ENCODE measurements at regions not wholly inside any gene's neighbourhood (a gene's known extent, or its start where the extent isn't known, plus 50 kb on each side); places are given as distances from the start of the nearest gene placed in this dataset.

DNA sequence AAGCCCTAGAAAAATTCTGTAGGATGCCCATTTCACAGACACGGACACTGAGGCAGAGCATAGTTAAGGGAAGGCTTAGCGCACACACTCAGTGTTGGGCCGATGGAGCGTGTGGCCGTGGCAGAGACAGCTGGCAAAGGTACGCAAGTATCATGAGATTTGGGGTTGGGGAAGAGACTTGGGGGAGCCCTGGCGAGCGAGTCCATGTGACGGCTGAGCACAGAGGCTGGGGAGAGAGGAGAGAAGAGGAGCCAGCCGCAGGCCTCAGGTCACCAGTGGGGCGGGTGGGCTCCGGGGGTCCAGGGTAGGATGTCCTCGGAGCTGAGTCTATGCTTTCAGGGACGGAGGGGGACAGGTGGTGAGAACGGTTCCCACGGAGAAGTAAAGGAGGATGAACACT, 311.3 kb downstream of the CTTN start:
- POLR2A ChIA-PET = no interaction called here
- no peak for FAIRE-seq
- Histone ChIP-seq H3K79me2 (ENCODE audit: control insufficient read depth, insufficient read depth, low read length) (no peaks in the 10 kb centered on the region), H3K9me3 (replicated peaks; ENCODE audit: control insufficient read depth, insufficient read depth, low read depth, low read length) (no peaks in the 10 kb centered on the region), H3K27me3 (ENCODE audit: control insufficient read depth in 2 of 2, insufficient read depth in 2 of 2, low read length in 2 of 2) (peaks cover 13 to 63% of the 10 kb centered on the region in 2 experiments; a peak in 4 of 5 replicates), H3K9me1 (ENCODE audit: control insufficient read depth, insufficient read depth, low read length) (peaks cover 2% of the 10 kb centered on the region), H4K20me1 (replicated peaks; ENCODE audit: control insufficient read depth, insufficient read depth, low read length) (no peaks in the 10 kb centered on the region; the same call in 1 of the 2 replicates), H2AFZ (ENCODE audit: low read depth, low read length) (no peak overlapping the region), H3K36me3 (ENCODE audit: control insufficient read depth, insufficient read depth, low read length) (no peaks in the 10 kb centered on the region), H3K4me3 (no peak overlapping the region), H3K27ac (ENCODE audit: extremely low read depth, low read depth, low read length) (no peak overlapping the region), H3K4me2 (ENCODE audit: insufficient read depth, low read length) (no peak overlapping the region), H3K9ac (ENCODE audit: insufficient read depth in 1 of 2, low read depth in 2 of 2, low read length in 2 of 2) (no peak overlapping the region), H3K4me1 (replicated peaks in 1 of 2; ENCODE audit: control insufficient read depth in 2 of 2, insufficient read depth in 2 of 2, low read length in 2 of 2) (peaks cover 0 to 4% of the 10 kb centered on the region in 2 experiments; a peak in 2 of 5 replicates)
- in situ Hi-C loops (cut with MboI) (no loop called here), intact Hi-C loops (cut with micrococcal nuclease) (no loop called here)
- DNase-seq (ENCODE audit: extremely low read depth in 1 of 4, low spot score in 3 of 4) = no peak
- no TSS peak for BruUV-seq (replicated peaks)
- CTCF ChIA-PET (ENCODE audit: low intra/inter-chr PET ratio) = no interaction called here
- TF ChIP-seq, protein P1, sequence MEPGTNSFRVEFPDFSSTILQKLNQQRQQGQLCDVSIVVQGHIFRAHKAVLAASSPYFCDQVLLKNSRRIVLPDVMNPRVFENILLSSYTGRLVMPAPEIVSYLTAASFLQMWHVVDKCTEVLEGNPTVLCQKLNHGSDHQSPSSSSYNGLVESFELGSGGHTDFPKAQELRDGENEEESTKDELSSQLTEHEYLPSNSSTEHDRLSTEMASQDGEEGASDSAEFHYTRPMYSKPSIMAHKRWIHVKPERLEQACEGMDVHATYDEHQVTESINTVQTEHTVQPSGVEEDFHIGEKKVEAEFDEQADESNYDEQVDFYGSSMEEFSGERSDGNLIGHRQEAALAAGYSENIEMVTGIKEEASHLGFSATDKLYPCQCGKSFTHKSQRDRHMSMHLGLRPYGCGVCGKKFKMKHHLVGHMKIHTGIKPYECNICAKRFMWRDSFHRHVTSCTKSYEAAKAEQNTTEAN (CRISPR knock-in tag; IDR thresholded peaks at IDR 0.05) = no peak
- no peak for TF ChIP-seq THRAP3 (IDR thresholded peaks at IDR 0.05; ENCODE audit: borderline replicate concordance)
- TF ChIP-seq ZBTB7A (IDR thresholded peaks at IDR 0.05; ENCODE audit: borderline replicate concordance, control insufficient read depth, low read depth, low read length) = no peak
- TF ChIP-seq, protein P2, sequence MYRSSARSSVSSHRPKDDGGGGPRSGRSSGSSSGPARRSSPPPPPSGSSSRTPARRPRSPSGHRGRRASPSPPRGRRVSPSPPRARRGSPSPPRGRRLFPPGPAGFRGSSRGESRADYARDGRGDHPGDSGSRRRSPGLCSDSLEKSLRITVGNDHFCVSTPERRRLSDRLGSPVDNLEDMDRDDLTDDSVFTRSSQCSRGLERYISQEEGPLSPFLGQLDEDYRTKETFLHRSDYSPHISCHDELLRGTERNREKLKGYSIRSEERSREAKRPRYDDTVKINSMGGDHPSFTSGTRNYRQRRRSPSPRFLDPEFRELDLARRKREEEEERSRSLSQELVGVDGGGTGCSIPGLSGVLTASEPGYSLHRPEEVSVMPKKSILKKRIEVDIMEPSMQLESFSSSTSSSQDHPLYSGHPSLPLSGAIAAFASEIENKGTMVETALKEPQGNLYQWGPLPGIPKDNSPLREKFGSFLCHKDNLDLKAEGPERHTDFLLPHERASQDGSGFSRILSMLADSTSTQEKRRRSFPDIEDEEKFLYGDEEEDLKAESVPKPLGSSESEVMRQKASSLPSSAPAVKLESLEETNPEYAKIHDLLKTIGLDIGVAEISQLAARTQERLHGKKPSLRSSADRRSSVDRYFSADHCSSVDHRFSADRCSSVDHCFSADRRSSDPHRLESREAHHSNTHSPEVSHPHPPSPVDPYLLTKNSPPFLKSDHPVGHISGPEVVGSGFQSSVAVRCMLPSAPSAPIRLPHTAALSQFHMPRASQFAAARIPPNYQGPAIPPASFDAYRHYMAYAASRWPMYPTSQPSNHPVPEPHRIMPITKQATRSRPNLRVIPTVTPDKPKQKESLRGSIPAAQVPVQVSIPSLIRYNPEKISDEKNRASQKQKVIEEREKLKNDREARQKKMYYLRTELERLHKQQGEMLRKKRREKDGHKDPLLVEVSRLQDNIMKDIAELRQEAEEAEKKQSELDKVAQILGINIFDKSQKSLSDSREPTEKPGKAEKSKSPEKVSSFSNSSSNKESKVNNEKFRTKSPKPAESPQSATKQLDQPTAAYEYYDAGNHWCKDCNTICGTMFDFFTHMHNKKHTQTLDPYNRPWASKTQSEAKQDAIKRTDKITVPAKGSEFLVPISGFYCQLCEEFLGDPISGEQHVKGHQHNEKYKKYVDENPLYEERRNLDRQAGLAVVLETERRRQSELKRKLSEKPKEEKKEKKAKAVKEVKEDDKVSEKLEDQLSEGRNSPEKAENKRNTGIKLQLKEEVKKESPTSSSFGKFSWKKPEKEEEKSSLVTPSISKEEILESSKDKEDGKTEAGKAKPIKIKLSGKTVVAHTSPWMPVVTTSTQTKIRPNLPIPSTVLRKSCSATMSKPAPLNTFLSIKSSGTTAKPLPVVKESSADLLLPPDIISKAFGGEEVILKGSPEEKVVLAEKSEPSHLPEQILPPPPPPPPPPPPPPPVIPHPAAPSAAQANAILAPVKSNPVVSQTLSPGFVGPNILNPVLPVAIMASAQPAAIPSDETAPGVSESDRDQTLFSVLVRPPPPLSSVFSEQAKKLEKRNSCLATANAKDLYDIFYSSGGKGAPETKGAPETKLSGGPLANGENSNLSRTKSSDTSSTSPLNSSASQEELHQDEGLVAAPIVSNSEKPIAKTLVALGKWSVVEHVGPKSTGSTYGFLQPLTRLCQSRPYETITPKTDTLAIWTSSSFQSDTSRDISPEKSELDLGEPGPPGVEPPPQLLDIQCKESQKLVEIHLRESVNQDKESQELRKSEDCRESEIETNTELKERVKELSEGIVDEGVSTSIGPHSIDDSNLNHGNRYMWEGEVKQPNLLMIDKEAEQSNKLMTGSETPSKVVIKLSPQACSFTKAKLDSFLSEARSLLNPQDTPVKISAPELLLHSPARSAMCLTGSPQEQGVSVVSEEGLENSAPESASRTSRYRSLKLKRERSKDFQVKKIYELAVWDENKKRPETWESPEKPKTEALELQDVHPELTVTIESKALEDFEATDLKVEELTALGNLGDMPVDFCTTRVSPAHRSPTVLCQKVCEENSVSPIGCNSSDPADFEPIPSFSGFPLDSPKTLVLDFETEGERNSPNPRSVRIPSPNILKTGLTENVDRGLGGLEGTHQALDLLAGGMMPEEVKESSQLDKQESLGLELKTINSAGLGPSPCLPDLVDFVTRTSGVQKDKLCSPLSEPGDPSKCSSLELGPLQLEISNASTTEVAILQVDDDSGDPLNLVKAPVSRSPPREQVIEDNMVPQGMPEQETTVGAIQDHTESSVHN (IDR thresholded peaks at IDR 0.05; ENCODE audit: borderline replicate concordance in 1 of 2, low read depth in 1 of 2) = no peak
- no peak for TF ChIP-seq DIDO1 (tag; IDR thresholded peaks at IDR 0.05; ENCODE audit: low read depth)
- TF ChIP-seq ZNF551 (CRISPR knock-in tag; IDR thresholded peaks at IDR 0.05) = no peak
- no peak for ATAC-seq
- WGBS (ENCODE audit: insufficient coverage, low coverage, missing lambda C conversion rate) = 2% methylated on average over 9 of the region's 16 CpGs

Measured in K562 (cell line).